Hematopoietic multipotent progenitor cell treated with erythropoietin and hydrocortisone succinate and interleukin-3 and kit ligand, for 15 days (in vitro differentiated cells): ENCODE measurements at regions not wholly inside any gene's neighbourhood (a gene's known extent, or its start where the extent isn't known, plus 50 kb on each side); places are given as distances from the start of the nearest gene placed in this dataset.

ENCODE experiments used
- DNase-seq: peaks from one replicate; pipeline ENCODE4 v3.0.0-alpha.2; 2015; ENCODE audit warnings: low spot score

GRCh38 chr20:10863337-10864060, 189.7 kb upstream of the JAG1 start:
- DNase-seq: no peak

- DNase-seq: no peak
These were observed 190.4 kb upstream of the JAG1 start for GRCh38 chr20:10864076-10864672.

DNA sequence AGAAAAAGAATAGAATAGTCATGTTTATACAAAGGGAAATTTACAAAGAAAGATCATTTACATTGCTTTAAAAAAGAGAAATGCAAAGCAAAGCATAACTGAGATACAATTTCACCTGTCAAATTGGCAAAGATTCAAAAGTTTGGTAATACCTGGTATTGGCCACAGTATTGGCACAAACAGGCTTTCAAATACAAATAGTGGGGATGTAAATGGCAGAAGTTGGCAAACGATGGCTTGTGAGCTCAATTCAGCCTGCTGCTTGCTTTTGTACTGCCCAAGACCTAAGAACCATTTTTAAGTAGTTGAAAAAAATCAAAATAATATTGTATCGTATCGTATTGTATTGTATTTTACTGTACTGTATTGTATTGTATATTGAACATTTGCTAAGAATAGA, 194.5 kb upstream of the JAG1 start:
- DNase-seq: no peak

- DNase-seq: no peak
These were observed 199.2 kb upstream of the JAG1 start for GRCh38 chr20:10873026-10873425.

- no peak for DNase-seq
These were observed 201.9 kb upstream of the JAG1 start for GRCh38 chr20:10875653-10876052.

DNA sequence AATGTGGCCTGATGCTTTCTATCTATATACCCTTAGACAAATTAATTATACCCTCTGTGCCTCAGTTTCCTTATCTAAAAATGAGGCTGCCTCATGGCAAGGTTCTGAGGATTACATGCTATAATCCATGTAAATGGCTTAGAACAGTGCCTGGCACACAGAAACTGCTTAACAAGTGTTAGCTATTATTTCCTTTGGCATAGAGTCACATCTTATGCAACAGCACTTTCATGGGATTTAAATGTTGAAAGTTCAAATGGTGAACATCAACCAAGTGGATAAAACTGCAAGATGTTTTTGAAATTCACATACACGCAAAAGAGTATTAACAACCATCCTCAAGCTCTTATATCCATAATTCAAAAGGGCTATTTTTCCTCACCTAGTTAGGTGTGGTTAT, 202.8 kb upstream of the JAG1 start:
- no peak for DNase-seq

DNA sequence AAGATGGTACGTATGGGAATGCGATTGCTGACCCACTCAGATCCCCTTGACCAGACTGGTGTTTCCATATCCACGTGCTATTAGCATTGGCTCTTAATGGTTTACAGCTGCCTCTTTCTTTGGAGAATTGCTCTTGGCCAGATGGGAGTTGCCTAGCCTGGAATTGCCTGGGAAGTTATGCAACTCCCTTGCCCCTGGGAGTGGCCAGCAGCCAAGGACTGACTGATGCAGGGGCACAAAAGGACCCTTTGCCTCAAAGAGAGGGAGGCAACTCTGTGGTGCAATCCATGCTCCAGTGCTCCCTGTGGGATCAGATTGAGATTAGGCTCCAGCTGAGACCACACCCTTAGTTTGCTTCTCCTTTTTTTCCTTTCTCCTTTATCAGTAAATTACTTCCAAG, 203.5 kb upstream of the JAG1 start:
- DNase-seq: no peak

DNA sequence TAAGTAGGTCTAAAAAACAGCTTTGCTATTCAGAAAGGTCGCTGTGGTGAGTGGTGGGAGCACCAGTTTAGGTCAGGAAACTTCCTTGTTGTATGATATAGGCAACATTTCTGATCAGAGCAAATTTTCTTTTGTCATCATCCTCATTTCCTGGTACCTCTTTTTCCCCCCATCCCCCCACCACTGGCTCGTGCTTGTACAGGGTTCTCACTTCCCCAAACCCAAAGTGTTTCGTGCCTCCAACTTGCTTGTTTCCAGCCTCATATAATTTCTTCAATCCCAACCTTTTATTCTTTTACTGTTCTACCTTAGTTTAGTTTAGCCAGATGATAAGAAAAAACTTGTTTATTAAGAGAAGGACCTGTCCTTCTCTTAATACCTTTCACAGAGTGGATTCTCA, 209.4 kb upstream of the JAG1 start:
- DNase-seq: no peak

- DNase-seq: no peak
These were observed 219.5 kb upstream of the JAG1 start for GRCh38 chr20:10893321-10893720.

- DNase-seq: no peak
These were observed 223.5 kb upstream of the JAG1 start for GRCh38 chr20:10897336-10897735.

DNA sequence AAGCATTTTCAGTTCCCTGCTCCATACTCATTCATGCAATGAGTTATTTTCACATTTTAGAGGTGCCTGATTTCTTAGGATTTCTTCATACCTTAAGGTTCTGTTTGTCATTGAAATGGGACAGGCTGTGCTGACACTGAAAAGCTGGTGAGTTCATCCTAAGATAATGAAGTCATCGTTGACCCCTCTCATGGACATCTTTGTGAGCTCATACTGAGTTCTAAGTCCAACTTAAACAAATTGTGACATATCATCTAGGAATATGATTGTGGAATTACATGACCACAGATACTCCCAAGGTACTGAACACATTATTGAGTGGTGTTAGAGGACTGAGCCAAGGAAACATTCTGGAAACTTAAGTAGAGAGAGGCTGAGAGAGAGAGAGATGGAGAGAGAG, 224.8 kb upstream of the JAG1 start:
- DNase-seq: no peak

GRCh38 chr20:10902174-10902573, 228.4 kb upstream of the JAG1 start:
- DNase-seq: no peak

DNA sequence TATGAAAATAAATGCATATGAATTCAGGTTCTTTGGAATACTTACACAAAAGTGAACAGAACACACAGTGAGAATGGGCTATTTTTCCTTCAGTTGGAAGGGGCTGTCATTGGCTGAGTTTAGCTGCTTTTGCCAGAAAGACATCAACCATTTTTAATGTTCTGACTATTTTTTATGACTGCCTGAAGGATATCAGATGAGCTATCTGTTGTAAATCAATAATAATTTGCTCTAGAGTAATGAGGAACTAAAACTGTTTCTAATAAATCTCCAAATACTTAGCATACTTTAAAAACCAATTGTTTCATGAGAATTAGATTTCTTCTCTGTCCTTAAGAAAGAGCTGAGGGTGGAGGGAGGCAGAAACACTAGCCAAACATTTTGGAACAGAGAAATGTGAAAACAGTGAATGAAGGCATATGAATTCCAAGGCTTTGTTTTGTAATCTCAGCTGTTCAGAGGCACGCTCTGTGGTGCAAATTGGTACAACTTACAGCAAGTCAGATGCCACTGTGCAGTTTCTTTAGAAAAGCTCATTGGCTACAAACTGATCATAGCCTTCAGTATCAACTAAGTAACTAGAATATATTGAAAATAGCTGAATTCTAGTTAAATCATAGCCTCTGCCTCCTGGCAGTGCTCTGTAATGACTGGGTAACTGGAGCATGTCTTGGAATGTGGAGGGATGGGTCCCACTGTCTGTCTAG, 228.9 kb upstream of the JAG1 start:
- DNase-seq: no peak

- DNase-seq: no peak
These were observed 233.0 kb upstream of the JAG1 start for GRCh38 chr20:10906834-10907233.

DNA sequence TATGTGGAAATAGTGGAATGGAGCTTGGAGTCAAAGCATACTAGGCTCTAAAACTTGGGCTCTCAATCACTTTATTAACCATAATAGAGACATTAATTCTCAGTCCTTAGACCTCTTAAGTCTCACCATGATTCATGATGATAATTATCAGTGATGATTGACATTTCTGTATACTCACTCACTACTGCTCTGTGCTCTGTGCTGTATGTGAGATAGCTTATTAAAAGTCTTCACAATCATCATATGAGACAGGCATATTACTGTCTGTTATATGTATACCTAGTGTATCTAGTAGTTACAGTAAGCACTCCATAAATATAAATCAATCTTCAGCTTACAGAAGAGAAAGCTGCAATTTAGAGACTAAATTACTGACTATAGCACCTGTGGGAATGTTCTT, 236.0 kb upstream of the JAG1 start:
- DNase-seq: no peak

- DNase-seq: no peak
These were observed 236.9 kb upstream of the JAG1 start for GRCh38 chr20:10910535-10911178.

- DNase-seq: no peak
These were observed 237.5 kb upstream of the JAG1 start for GRCh38 chr20:10911298-10911697.

DNA sequence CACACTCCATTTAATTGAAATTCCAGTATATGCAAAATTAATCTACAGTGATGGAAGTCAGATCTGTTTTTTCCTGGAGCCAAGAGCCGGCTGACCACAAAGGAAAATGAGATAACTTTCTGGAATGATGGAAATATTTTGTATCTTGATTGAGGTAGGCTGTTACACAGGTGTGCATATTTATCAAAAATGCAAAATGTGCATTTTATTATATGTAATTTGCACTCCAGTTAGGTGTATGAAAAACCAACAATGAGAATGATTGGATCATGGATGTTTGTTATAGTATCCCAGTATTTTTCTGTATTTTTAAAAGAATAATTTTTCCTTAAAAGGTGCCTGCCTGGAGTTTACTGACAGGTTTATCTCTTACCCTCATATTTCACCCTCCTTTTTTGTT, 242.0 kb upstream of the JAG1 start:
- no peak for DNase-seq

- no peak for DNase-seq
These were observed 242.5 kb upstream of the JAG1 start for GRCh38 chr20:10916312-10916711.

GRCh38 chr20:10917826-10918225, 244.0 kb upstream of the JAG1 start:
- no peak for DNase-seq

- DNase-seq: no peak
These were observed 245.8 kb upstream of the JAG1 start for GRCh38 chr20:10919396-10920140.

GRCh38 chr20:10920396-10920795, 246.6 kb upstream of the JAG1 start:
- DNase-seq: no peak
